Loucy (cell line): ENCODE measurements at regions not wholly inside any gene's neighbourhood (a gene's known extent, or its start where the extent isn't known, plus 50 kb on each side); places are given as distances from the start of the nearest gene placed in this dataset.

Experiments used
- CTCF ChIP-seq: fragments of 200-600 bp; sonication (generic); conservative IDR thresholded peaks from 2 replicates; pipeline ENCODE4 v1.5.1; 2014; ENCODE audit warnings: mild to moderate bottlenecking, antibody characterized with exemption, low read length
- EZH2phosphoT487 ChIP-seq: fragments of 200-600 bp; IDR thresholded peaks from 2 replicates; pipeline ENCODE4 v1.6.1; 2018; ENCODE audit warnings: antibody characterized with exemption, mild to moderate bottlenecking, moderate library complexity, borderline replicate concordance

GRCh38 chr2:239893236-239893515, 132.0 kb downstream of the NDUFA10 start:
- TF ChIP-seq CTCF (no peak), EZH2phosphoT487 (no peak)
